Peyer's patch (tissue), 4 donors: ENCODE measurements at regions not wholly inside any gene's neighbourhood (a gene's known extent, or its start where the extent isn't known, plus 50 kb on each side); places are given as distances from the start of the nearest gene placed in this dataset.

Experiments
- DNase-seq, 3 donors: peaks; one replicate each; pipeline ENCODE4 v3.0.0-alpha.2; 2017 to 2019
- H3K27ac ChIP-seq, 4 donors: fragments of 200-600 bp; sonication (generic); one replicate each; pipeline ENCODE4 v1.5.1; 2016 to 2019
- H3K27me3 ChIP-seq, 2 donors: fragments of 200-600 bp; sonication (generic); one replicate each; pipeline ENCODE4 v1.5.1; 2019
- H3K36me3 ChIP-seq, 3 donors: fragments of 200-600 bp; sonication (generic); one replicate each; pipeline ENCODE4 v1.5.1; 2016 to 2019
- H3K4me1 ChIP-seq, 4 donors: fragments of 200-600 bp; sonication (generic); one replicate each; pipeline ENCODE4 v1.5.1; 2016 to 2019
- H3K4me3 ChIP-seq, 4 donors: fragments of 200-600 bp; sonication (generic); 1 replicate in 3 of 4; 2 replicates in 1 of 4; pipeline ENCODE4 v1.5.1; 2016 to 2019; ENCODE audit warnings: mild to moderate bottlenecking in 1 of 4
- H3K9me3 ChIP-seq, 4 donors: fragments of 200-600 bp; sonication (generic); one replicate each; pipeline ENCODE4 v1.5.1; 2016 to 2019; ENCODE audit warnings: mild to moderate bottlenecking in 1 of 4
- CTCF ChIP-seq, 6 experiments: fragments of 450-650 bp in 4 of 6; fragments of 200-600 bp in 2 of 6; sonication (generic) in 1 of 6; IDR thresholded peaks; one replicate each; pipeline ENCODE4 v1.5.1; 2017 to 2019; ENCODE audit warnings: antibody characterized with exemption in 6 of 6, mild to moderate bottlenecking in 3 of 6, moderate library complexity in 1 of 6
- POLR2A ChIP-seq, 2 donors: fragments of 450-650 bp; IDR thresholded peaks; one replicate each; pipeline ENCODE4 v1.5.1; 2017; ENCODE audit warnings: antibody characterized with exemption in 2 of 2, mild to moderate bottlenecking in 2 of 2, moderate library complexity in 2 of 2

GRCh38 chr2:16266571-16266970 is 326.2 kb downstream of the MYCN start:
- Histone ChIP-seq H3K27me3 (no peaks in the 10 kb centered on the region), H3K4me1 (no peaks in the 10 kb centered on the region), H3K36me3 (no peaks in the 10 kb centered on the region), H3K4me3 (no peak overlapping the region), H3K9me3 (no peaks in the 10 kb centered on the region), H3K27ac (no peak overlapping the region)
- no peak for TF ChIP-seq CTCF (IDR thresholded peaks at IDR 0.05)
- TF ChIP-seq POLR2A (IDR thresholded peaks at IDR 0.05), result no peak
- no peak for DNase-seq

GRCh38 chr2:16264931-16265540 is 324.7 kb downstream of the MYCN start:
- TF ChIP-seq POLR2A (IDR thresholded peaks at IDR 0.05), result no peak
- TF ChIP-seq CTCF (IDR thresholded peaks at IDR 0.05), result no peak
- H3K27ac ChIP-seq, result no peak overlapping the region
- H3K4me3 ChIP-seq, result no peak overlapping the region
- H3K27me3 ChIP-seq, result no peaks in the 10 kb centered on the region
- no peaks in the 10 kb centered on the region for H3K4me1 ChIP-seq
- no peak for DNase-seq
- H3K36me3 ChIP-seq, result no peaks in the 10 kb centered on the region
- no peaks in the 10 kb centered on the region for H3K9me3 ChIP-seq

GRCh38 chr2:16264491-16264890 is 324.1 kb downstream of the MYCN start:
- Histone ChIP-seq H3K9me3 (no peaks in the 10 kb centered on the region), H3K36me3 (no peaks in the 10 kb centered on the region), H3K4me3 (no peak overlapping the region), H3K27me3 (no peaks in the 10 kb centered on the region), H3K27ac (no peak overlapping the region), H3K4me1 (no peaks in the 10 kb centered on the region)
- DNase-seq, result no peak
- TF ChIP-seq POLR2A (IDR thresholded peaks at IDR 0.05) (no peak), CTCF (IDR thresholded peaks at IDR 0.05) (no peak)

- H3K9me3 ChIP-seq, result no peaks in the 10 kb centered on the region
- no peak for DNase-seq
- H3K4me1 ChIP-seq, result no peaks in the 10 kb centered on the region
- H3K27ac ChIP-seq, result no peak overlapping the region
- no peaks in the 10 kb centered on the region for H3K36me3 ChIP-seq
- H3K4me3 ChIP-seq, result no peak overlapping the region
- TF ChIP-seq CTCF (IDR thresholded peaks at IDR 0.05), result no peak
- no peak for TF ChIP-seq POLR2A (IDR thresholded peaks at IDR 0.05)
- no peaks in the 10 kb centered on the region for H3K27me3 ChIP-seq
Measured at GRCh38 chr2:16263241-16263890, 323.0 kb downstream of the MYCN start.

- Histone ChIP-seq H3K36me3 (no peaks in the 10 kb centered on the region), H3K27me3 (no peaks in the 10 kb centered on the region), H3K27ac (no peak overlapping the region), H3K4me1 (no peaks in the 10 kb centered on the region), H3K9me3 (no peaks in the 10 kb centered on the region), H3K4me3 (no peak overlapping the region)
- DNase-seq, result no peak
- TF ChIP-seq POLR2A (IDR thresholded peaks at IDR 0.05), result no peak
- TF ChIP-seq CTCF (IDR thresholded peaks at IDR 0.05), result no peak
Measured at GRCh38 chr2:16262526-16263178, 322.3 kb downstream of the MYCN start.
